GM19351 (cell line): ENCODE measurements at regions not wholly inside any gene's neighbourhood (a gene's known extent, or its start where the extent isn't known, plus 50 kb on each side); places are given as distances from the start of the nearest gene placed in this dataset.

Experiments
- ATAC-seq: cut with Tn5 transposase; IDR thresholded peaks from one replicate; pipeline ENCODE4 v1.9.1; 2021; ENCODE audit warnings: mild to moderate bottlenecking, moderate library complexity; ENCODE audit not compliant: unreplicated experiment

- no peak for ATAC-seq
These were observed 1098.5 kb downstream of the EFNB2 start for GRCh38 chr13:105436943-105437342.

GRCh38 chr13:105432438-105432837 lies 1103.0 kb downstream of the EFNB2 start:
- ATAC-seq: no peak

- no peak for ATAC-seq
These were observed 1106.7 kb downstream of the EFNB2 start for GRCh38 chr13:105428811-105429210.

GRCh38 chr13:105426441-105426840 lies 1109.0 kb downstream of the EFNB2 start:
- no peak for ATAC-seq

- no peak for ATAC-seq
These were observed 1120.8 kb downstream of the EFNB2 start for GRCh38 chr13:105414639-105415038.

GRCh38 chr13:105412171-105412570 lies 1123.3 kb downstream of the EFNB2 start:
- no peak for ATAC-seq

- ATAC-seq: no peak
These were observed 1124.9 kb downstream of the EFNB2 start for GRCh38 chr13:105410602-105411001.

- no peak for ATAC-seq
These were observed 1128.9 kb downstream of the EFNB2 start for GRCh38 chr13:105406551-105406950.

- ATAC-seq: no peak
These were observed 1132.4 kb downstream of the EFNB2 start for GRCh38 chr13:105403086-105403485.

- no peak for ATAC-seq
These were observed 1140.4 kb downstream of the EFNB2 start for GRCh38 chr13:105395041-105395440.

GRCh38 chr13:105389373-105389772 lies 1146.1 kb downstream of the EFNB2 start:
- ATAC-seq: no peak

GRCh38 chr13:105377452-105377851 lies 1158.0 kb downstream of the EFNB2 start:
- ATAC-seq: no peak

GRCh38 chr13:105370011-105370650 lies 1165.3 kb downstream of the EFNB2 start:
- no peak for ATAC-seq

- ATAC-seq: no peak
These were observed 1166.7 kb downstream of the EFNB2 start for GRCh38 chr13:105368781-105369180.

GRCh38 chr13:105365831-105366230 lies 1169.6 kb downstream of the EFNB2 start:
- ATAC-seq: no peak

- no peak for ATAC-seq
These were observed 1170.4 kb downstream of the EFNB2 start for GRCh38 chr13:105365021-105365550.

- ATAC-seq: no peak
These were observed 1171.3 kb downstream of the EFNB2 start for GRCh38 chr13:105364191-105364590.

- no peak for ATAC-seq
These were observed 1171.9 kb downstream of the EFNB2 start for GRCh38 chr13:105363261-105364190.

- ATAC-seq: no peak
These were observed 1181.8 kb downstream of the EFNB2 start for GRCh38 chr13:105353654-105354053.

GRCh38 chr13:105349082-105349723 lies 1186.3 kb downstream of the EFNB2 start:
- ATAC-seq: no peak

GRCh38 chr13:105346141-105346775 lies 1189.2 kb downstream of the EFNB2 start:
- ATAC-seq: no peak
